ENCODE measurements at regions not wholly inside any gene's neighbourhood (a gene's known extent, or its start where the extent isn't known, plus 50 kb on each side); places are given as distances from the start of the nearest gene placed in this dataset.

GRCh38 chr13:42658019-42658418, 84.1 kb downstream of the TNFSF11 start:
- no peak for DNase-seq

- peak in 2 of 3 donors; percentile 5 to 8 for DNase-seq
Observed at GRCh38 chr13:42660333-42660965, 86.5 kb downstream of the TNFSF11 start.

DNA sequence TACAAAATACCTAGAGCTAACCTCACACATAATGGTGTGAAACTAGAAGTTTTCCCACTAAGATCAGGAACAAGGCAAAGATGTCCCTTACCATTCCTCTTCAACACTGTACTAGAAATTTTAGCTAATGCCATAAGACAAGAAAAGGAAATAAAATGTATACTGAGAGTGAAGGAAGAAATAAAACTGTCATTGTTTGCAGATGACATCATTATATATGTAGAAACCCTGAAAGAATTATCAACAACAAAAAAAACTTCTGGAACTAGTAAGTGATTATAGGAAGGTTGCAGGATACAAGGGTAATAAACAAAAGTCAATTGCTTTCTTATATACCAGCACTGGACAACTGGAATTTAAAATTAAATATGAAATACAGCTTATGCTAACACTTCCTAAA, 93.7 kb downstream of the TNFSF11 start:
- no peak for DNase-seq

GRCh38 chr13:42671502-42671901, 97.5 kb downstream of the TNFSF11 start:
- no peak for DNase-seq

DNA sequence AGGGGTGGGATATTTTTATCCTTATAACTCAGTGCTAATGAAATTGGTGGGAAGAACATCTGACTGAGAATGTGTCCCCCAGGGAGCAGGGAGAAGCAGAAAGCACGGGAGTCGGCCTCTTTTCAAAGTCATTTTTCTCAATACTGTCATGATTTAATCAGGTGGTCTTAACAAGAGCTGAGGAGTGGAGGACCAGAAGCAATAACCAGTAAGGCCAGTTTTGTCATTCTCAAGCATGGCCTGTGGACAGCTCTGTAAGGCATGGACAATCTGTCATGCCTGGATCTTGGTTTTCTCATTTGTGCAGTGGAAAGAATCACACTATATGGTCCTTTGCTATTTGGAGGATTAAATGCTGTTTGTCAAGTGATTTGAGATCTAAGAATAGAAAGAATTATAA, 99.7 kb downstream of the TNFSF11 start:
- DNase-seq = no peak

DNA sequence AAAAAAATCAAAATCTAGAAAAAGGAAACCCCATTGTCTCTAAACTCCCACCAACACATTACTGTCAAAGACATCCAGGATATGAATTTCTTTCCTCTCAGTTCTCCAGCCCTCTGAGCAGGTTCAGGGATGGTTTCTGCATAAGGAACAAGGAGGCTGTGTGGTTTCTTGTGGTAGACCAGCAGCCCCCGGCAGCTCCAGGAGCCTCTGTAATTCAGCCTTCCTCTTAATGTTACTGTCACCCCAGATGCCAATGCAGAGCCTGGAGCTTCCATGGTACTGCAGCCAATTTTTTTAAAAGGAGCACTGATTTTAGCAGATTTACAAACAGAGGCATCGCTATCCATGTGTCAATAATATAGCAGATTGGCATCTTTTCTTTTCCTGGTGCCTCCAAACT, 100.6 kb upstream of the FAM216B start:
- no peak for DNase-seq

GRCh38 chr13:42681326-42682100, 99.9 kb upstream of the FAM216B start:
- no peak for DNase-seq

DNA sequence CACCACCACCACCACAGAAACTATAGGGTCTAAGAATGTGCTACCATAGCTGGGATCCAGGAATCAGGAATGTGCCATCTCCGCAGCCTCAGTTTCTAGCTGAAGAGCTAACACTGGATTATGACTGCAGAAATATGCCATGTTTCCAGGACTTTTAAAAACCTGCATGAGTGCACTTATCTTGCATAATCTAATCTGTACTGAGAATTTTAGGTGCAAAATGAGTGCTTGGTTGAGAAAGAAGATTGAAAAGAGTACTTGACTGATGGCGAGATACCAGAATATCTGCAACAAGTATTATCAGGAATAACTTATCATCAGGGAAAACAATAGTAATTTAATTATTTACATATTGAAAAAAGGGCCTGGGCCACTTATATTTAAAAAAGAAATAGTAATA, 97.2 kb upstream of the FAM216B start:
- DNase-seq = no peak

DNA sequence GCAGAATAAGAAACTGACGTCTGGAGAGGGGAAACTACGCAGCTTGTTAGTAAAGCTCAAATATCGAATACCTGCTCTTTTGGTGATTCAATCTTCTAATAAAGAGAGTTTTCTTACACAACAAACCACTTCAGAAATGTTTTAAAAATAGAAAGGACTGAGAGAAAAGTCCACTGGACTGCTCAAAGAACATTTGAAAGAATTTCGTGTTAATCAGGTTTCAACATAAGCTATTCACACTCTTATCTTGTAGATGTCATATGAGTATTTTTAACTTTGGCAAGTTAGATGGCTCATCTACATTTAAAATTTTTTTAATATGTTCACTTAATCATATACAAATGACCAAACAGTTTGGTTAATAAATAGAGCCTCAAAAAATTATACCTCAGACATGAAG, 95.6 kb upstream of the FAM216B start:
- no peak for DNase-seq

- DNase-seq = no peak
Observed at GRCh38 chr13:42686165-42686564, 95.2 kb upstream of the FAM216B start.

DNA sequence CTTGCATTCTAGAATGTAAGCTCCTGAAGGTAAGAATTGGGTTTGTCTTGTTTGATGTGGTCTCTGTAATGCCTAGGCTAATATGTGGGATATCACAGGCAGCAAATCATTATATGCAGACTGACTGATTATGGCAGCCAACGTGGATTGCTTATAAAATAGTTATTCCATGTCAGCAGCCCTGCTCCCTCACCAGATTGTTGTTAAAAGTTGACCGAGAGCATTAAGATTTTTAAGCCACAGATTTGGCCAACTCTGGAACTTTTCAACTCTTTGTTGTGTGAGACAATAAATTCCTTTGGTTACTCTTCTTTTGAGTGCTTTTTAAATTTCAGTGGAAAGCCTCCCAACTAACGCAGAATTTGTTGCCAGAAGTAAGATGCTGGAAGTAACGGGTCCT, 92.6 kb upstream of the FAM216B start:
- DNase-seq = no peak

- DNase-seq = no peak
Observed at GRCh38 chr13:42696191-42696590, 85.2 kb upstream of the FAM216B start.

- DNase-seq = no peak
Observed at GRCh38 chr13:42699912-42700311, 81.5 kb upstream of the FAM216B start.

DNA sequence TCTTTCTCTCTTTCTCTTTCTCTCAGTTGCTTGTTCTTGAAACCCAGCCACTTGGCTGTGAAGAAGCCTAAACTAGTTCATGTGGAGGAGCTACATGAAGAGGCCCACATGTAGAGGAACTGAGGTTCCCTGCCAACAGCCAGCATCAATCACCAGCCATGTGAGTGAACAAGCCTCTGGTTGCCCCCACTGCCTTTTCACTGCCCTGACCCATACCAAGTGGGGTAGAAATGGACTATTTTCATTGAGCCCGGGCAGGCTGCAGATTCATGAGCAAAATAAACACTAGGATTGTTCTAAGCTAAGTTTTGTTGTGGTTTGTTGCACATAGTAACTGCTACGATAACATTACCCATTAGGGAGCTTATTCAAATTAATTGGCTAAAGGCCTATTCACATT, 78.7 kb upstream of the FAM216B start:
- no peak for DNase-seq

DNA sequence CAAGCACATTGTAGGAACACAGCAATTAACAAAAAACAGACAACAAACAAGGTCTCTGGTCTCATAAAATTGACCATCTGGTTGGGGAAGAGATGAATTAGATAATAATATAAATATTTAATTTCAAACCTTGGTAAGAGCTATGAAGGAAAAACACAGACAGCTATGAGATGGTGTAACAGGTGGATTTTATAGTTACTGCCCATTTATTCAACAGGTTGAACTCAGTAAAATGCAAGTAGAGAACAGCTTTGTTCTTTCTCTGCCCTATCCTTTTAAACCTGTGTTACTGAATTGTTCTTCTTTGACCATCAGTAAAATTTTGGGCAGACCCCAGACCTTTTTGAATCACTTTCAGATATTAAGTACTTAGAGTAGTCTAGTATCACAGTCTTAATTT, 77.6 kb upstream of the FAM216B start:
- DNase-seq = no peak

- no peak for DNase-seq
Observed at GRCh38 chr13:42706286-42706685, 75.1 kb upstream of the FAM216B start.

DNA sequence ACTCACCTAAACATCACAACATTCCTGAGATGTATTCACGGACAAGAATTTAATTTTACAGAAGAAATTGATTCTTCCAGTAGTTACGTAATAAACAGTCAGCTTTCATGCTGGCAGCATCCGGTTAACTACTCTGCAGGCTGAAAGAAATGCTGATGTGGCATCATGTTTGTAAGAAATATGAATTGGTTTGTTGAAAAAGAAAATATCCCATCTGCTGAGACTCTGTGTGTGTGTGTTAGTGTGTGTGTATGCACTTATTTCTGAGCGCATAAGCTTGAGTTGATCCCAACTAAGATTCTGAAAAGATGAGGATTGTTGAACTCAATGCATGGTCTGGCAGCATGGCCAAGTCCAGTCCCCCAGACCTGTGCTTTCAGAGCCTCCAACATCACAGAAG, 74.3 kb upstream of the FAM216B start:
- no peak for DNase-seq

DNA sequence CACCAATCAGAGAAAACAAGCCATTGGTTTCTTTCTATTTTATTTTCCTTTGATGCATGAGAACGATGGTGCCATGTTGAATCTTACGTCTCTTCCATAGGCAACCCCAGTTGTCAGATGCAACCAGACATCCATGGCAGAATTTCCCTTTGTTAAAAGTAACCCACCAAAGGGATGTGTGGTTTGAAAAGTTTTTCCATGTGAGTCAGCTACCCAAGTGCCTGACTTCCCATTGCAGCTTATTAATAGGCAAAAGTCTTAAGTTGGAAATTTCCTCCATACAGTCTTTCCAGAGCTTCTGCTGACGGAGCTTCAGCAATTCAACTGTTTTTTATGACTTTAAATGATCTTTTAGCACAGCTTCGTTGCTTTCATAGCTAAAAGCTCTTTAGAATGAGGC, 73.8 kb upstream of the FAM216B start:
- peak; percentile 3 to 21 (median 14) for DNase-seq

GRCh38 chr13:42708391-42708790, 73.0 kb upstream of the FAM216B start:
- DNase-seq = no peak

GRCh38 chr13:42709276-42709675, 72.1 kb upstream of the FAM216B start:
- no peak for DNase-seq

- no peak for DNase-seq
Observed at GRCh38 chr13:42715909-42716308, 65.5 kb upstream of the FAM216B start.

- no peak for DNase-seq
Observed at GRCh38 chr13:42717176-42717575, 64.2 kb upstream of the FAM216B start.

- peak; percentile 88 to 97 (median 95) for DNase-seq
Observed at GRCh38 chr13:42720113-42720857, 61.1 kb upstream of the FAM216B start.

DNA sequence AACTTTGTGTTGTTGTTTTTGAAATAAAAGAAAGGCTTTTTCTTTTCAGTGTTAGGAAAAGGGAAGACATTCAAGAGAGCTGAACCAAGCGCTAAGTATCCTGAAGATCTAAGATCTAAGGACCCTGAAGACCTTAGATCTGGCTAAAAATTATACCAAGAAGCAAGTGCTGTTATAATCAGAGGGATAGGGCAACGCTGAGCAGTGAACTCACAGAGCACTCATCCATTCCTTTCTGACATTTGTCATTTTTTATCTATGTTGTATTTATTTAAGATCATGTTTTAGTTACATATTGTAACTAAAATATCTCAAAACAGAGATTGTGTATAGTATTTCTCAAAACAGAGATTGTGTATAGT, 60.5 kb upstream of the FAM216B start:
- DNase-seq = no peak
